Left ventricle myocardium inferior (tissue), 1 donor: ENCODE measurements at regions not wholly inside any gene's neighbourhood (a gene's known extent, or its start where the extent isn't known, plus 50 kb on each side); places are given as distances from the start of the nearest gene placed in this dataset.
"Not testable (repeated sequence)": the region's sequence is repeated elsewhere in the genome, so short reads cannot be mapped to it uniquely, and the experiment has no call there.

Source experiments
- DNase-seq: peaks from one replicate; pipeline ENCODE4 v3.0.0-alpha.2; 2020
- H3K27ac ChIP-seq: fragments of 200-600 bp; replicated peaks from 2 replicates; pipeline ENCODE4 v1.8.0; 2021
- H3K27me3 ChIP-seq: fragments of 200-600 bp; 2 replicates; pipeline ENCODE4 v1.8.0; 2021; ENCODE audit warnings: low read depth
- H3K36me3 ChIP-seq: fragments of 200-600 bp; 2 replicates; pipeline ENCODE4 v1.8.0; 2021
- H3K4me1 ChIP-seq: fragments of 200-600 bp; 2 replicates; pipeline ENCODE4 v1.8.0; 2021
- H3K4me3 ChIP-seq: fragments of 200-600 bp; 2 replicates; pipeline ENCODE4 v1.8.0; 2021; ENCODE audit warnings: mild to moderate bottlenecking, moderate library complexity
- H3K9me3 ChIP-seq: fragments of 200-600 bp; replicated peaks from 2 replicates; pipeline ENCODE4 v1.8.0; 2021
- intact Hi-C: fragments of 100-400 bp; cut with micrococcal nuclease; formaldehyde crosslinking; loops from one replicate; pipeline ENCODE4 v1.11.0; 2022
- TF ChIP-seq, protein P1 (sequence below): fragments of 200-600 bp; IDR thresholded peaks from 2 replicates; pipeline ENCODE4 v1.8.0; 2021; ENCODE audit warnings: antibody characterized with exemption, mild to moderate bottlenecking, borderline replicate concordance
- donor health status: DM: no; HTN: yes; CAD: no; lungs with severe emphysema.

DNA sequence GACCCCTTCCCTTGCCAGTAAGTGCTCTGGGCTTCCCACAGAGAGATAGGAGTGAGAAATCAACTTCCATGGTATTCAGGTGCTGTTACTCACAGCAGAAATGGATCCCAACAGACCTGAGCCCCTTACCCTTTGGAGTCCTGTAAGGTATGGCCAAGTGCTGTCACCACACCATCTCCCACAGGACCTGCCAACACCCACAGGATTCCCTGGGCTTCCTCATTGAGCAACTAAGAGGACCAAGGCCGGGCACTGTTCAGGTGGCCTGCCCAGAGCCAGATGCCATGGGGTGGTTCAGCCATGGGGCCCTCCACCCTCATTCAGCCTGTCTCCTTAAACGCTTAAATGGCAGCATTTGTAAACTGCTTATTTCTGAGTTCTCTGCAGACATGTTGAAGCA, 166.2 kb downstream of the TRIM43 start:
- H3K36me3 ChIP-seq = no peaks in the 10 kb centered on the region
- H3K4me1 ChIP-seq = no peaks in the 10 kb centered on the region
- H3K4me3 ChIP-seq = no peak overlapping the region
- no peak for DNase-seq
- no peaks in the 10 kb centered on the region for H3K9me3 ChIP-seq
- intact Hi-C loops = no loop called here
- TF ChIP-seq, protein P1, sequence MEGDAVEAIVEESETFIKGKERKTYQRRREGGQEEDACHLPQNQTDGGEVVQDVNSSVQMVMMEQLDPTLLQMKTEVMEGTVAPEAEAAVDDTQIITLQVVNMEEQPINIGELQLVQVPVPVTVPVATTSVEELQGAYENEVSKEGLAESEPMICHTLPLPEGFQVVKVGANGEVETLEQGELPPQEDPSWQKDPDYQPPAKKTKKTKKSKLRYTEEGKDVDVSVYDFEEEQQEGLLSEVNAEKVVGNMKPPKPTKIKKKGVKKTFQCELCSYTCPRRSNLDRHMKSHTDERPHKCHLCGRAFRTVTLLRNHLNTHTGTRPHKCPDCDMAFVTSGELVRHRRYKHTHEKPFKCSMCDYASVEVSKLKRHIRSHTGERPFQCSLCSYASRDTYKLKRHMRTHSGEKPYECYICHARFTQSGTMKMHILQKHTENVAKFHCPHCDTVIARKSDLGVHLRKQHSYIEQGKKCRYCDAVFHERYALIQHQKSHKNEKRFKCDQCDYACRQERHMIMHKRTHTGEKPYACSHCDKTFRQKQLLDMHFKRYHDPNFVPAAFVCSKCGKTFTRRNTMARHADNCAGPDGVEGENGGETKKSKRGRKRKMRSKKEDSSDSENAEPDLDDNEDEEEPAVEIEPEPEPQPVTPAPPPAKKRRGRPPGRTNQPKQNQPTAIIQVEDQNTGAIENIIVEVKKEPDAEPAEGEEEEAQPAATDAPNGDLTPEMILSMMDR = no peak
- H3K27me3 ChIP-seq = peaks cover 18% of the 10 kb centered on the region
- no peak overlapping the region for H3K27ac ChIP-seq

DNA sequence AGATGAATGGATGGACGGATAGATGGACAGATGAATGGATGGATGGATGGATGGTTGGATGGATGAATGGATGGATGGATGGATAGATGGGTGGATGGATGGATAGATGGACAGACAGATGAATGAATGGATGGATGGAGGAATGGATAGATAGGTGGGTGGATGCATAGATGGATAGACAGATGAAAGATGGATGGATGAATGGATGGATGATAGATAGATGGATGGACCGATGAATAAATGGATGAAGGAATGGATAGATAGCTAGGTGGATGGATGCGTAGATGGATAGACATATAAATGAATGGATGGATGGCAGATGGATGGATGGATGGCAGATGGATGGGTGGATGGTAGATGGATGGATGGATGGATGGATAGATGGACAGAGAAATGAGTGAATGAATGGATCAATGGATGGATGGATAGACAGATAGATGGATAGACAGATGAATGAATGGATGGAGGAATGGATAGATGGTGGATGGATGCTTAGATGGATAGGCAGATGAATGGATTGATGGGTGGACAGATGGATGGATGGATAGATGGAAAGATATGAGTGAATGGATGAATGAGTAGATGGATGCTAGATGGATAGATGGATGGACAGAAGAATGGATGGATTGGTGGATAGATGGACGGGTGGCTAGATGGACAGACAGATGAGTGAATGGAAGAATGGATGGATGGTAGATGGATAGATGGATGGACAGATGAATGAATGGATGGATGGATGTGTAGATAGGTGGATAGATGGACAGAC, 167.9 kb downstream of the TRIM43 start:
- H3K27me3 ChIP-seq = peaks cover 8% of the 10 kb centered on the region
- no peaks in the 10 kb centered on the region for H3K36me3 ChIP-seq
- intact Hi-C loops = no loop called here
- no peaks in the 10 kb centered on the region for H3K4me1 ChIP-seq
- no peak overlapping the region for H3K4me3 ChIP-seq
- H3K9me3 ChIP-seq = no peaks in the 10 kb centered on the region
- TF ChIP-seq, protein P1 = no peak
- H3K27ac ChIP-seq = no peak overlapping the region
- DNase-seq = no peak

DNA sequence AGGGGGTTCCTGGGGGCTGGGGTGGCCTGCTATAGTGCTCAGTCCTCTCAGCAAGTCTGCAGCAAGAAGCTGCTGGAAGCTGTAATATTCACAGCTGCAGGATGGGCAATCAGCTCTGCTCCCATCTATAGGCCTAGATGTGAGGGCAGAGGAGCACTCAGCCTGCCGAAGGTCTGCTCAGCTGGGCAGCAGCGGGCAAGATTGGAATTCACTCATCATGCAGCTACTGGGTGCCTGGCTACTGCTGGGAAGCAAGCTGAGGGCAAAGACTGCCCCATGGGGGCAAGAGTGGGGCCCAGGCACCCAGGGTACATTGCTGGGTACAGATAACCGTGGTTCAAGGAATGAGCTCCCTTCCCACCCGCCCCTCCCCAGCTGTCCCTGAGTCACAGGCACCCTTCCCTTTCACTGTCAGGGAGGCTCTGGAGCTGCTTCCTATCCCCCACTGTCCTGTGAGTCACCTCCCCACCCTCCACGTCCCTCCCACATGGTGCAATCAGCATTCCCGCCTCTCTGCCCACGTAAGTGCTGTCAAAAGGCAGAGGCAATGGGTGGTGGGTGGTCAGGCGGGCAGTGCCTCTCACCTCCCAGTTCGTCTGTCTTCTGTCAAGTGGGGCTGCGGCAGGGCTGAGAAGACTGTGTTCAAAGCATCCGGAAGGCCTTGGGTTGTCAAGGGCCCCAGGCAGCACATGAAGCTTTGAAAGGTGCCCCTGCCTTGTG, 169.2 kb downstream of the TRIM43 start:
- Histone ChIP-seq H3K4me1 (no peaks in the 10 kb centered on the region), H3K27ac (no peak overlapping the region), H3K9me3 (no peaks in the 10 kb centered on the region), H3K36me3 (no peaks in the 10 kb centered on the region), H3K4me3 (no peak overlapping the region), H3K27me3 (peaks cover 8% of the 10 kb centered on the region)
- TF ChIP-seq, protein P1 = no peak
- DNase-seq = no peak
- intact Hi-C loops = no loop called here

DNA sequence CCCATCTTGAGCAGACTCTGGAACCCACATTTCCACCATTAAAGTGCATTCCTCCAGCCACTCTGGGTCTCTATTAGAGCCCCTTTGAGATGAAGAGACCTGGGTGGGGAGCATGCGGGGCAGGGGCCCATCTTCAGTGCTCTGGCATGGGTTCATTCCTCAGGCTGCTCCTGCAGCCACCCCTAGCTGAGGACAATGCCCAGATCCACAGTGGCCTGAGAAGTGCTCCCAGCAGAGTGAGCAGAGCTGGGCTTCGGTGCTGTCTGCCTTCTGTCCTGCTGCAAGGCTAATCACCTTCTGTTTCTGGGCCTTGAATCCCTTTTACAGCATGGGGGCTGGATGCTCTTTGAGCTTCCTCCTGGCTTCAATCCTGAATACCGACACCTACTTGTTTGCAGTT, 169.8 kb downstream of the TRIM43 start:
- Histone ChIP-seq H3K27ac (no peak overlapping the region), H3K4me1 (no peaks in the 10 kb centered on the region), H3K4me3 (no peak overlapping the region), H3K36me3 (no peaks in the 10 kb centered on the region), H3K27me3 (peaks cover 8% of the 10 kb centered on the region), H3K9me3 (no peaks in the 10 kb centered on the region)
- DNase-seq = no peak
- intact Hi-C loops = no loop called here
- TF ChIP-seq, protein P1 = no peak

- H3K27me3 ChIP-seq, H3K9me3 ChIP-seq, H3K4me3 ChIP-seq, intact Hi-C loops, DNase-seq, H3K27ac ChIP-seq, H3K36me3 ChIP-seq, H3K4me1 ChIP-seq: not testable (repeated sequence)
Measured at GRCh38 chr2:95762023-95763021, 170.5 kb downstream of the TRIM43 start.

DNA sequence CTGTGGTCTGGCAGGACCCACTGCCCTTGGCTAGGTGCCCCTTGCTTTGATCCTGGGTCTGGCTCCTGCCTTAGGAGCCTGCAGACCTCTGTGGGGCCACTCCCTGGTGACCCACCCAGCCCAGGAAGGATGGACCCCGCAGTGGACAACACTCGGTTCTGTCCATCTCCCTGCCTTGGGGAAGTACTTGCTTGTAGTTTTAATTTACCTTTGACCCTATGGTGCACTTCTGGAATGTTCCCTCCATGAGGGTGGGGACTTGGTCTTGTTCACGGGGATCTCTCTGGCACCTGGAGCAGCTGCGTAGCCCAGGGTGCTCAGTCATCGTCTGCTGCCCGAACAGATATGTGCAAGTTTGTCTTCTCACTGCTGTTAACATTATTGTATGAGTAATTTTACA, 171.3 kb downstream of the TRIM43 start:
- H3K4me3 ChIP-seq, DNase-seq, intact Hi-C loops, H3K27me3 ChIP-seq, H3K27ac ChIP-seq, H3K4me1 ChIP-seq, H3K9me3 ChIP-seq, H3K36me3 ChIP-seq: not testable (repeated sequence)

GRCh38 chr2:95764966-95765365, 173.2 kb downstream of the TRIM43 start:
- H3K36me3 ChIP-seq, intact Hi-C loops, H3K4me1 ChIP-seq, DNase-seq, H3K27ac ChIP-seq, H3K4me3 ChIP-seq, H3K9me3 ChIP-seq: not testable (repeated sequence)
- peaks cover 13% of the 10 kb centered on the region for H3K27me3 ChIP-seq

DNA sequence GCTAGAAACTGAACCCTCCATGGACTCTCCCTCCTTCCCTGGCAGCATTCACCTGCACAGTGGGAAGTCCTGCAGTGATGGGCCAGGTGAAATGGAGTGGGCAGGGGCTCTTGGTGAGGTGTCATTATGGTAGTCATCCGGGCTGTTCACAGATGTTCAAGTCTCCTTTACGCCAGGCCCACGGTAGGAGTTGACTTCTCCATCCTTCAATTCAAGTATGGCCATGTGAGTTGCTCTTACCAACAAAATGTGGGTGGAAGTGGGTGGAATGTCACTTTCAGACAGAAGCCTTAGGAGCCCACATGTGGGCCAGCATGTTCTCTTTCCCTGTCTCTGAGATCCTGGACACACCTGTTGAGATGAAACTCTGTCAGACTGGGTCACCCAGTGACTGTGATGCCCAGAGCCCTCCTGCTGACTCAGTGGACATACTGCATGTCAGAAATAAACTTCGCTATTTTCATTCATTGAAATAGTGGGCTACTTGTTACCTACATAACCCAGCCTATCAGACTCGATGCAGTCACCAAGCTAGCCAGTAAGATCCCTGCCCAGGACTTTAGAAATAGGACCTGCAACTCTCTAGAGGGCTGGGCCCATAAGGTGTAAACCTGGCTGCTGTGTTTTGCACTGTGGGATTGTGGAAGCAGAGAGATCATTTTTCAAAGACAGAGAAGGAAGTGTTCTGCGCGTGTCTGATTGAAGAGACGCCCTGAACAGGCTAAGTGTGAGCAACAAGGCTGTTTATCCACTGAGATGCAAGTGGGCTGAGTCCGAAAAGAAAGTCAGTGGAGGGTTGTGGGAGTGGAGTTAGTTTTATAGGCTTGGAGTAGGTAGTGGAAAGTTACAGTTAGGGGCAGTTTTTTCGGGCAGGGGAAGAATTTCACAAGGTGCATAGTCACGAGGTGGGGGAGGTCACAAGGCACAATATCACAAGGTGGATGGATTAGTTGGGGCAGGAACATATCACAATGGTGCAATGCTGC, 174.4 kb downstream of the TRIM43 start:
- H3K4me3 ChIP-seq, H3K9me3 ChIP-seq, intact Hi-C loops, H3K4me1 ChIP-seq, H3K36me3 ChIP-seq, H3K27me3 ChIP-seq, DNase-seq, H3K27ac ChIP-seq: not testable (repeated sequence)
